Spleen (tissue), 7 donors: ENCODE measurements at regions not wholly inside any gene's neighbourhood (a gene's known extent, or its start where the extent isn't known, plus 50 kb on each side); places are given as distances from the start of the nearest gene placed in this dataset.

Source experiments
- CTCF ChIP-seq, 11 experiments: fragments of 200-600 bp in 7 of 11; fragments of 450-650 bp in 4 of 11; sonication (generic) in 4 of 11; IDR thresholded peaks in 8 of 11; conservative IDR thresholded peaks in 3 of 11; 1 replicate in 7 of 11; 2 replicates in 4 of 11; pipeline versions ENCODE4 v1.4.0 to v1.8.0; 2016 to 2021; ENCODE audit warnings: antibody characterized with exemption in 11 of 11, inconsistent platforms in 4 of 11, mild to moderate bottlenecking in 1 of 11
- POLR2A ChIP-seq, 3 donors: fragments of 450-650 bp; IDR thresholded peaks; one replicate each; pipeline ENCODE4 v1.5.1; 2017; ENCODE audit warnings: antibody characterized with exemption in 3 of 3, mild to moderate bottlenecking in 1 of 3
- donor health status: DM: no; HTN: no; CAD: no; lungs with moderate emphysema.
- donor health status: DM: no; HTN: no; CAD: no.
- donor health status: DM: no; HTN: no; CAD: no.

- TF ChIP-seq POLR2A (IDR thresholded peaks at IDR 0.05) = no peak
- TF ChIP-seq CTCF (IDR thresholded peaks at IDR 0.05 in 8 of 11, conservative IDR thresholded peaks at IDR 0.05 in 3 of 11) = no peak
Measured at GRCh38 chr9:80560976-80561375, 989.2 kb downstream of the TLE4 start.
